Neural progenitor cell (in vitro differentiated cells): ENCODE measurements at regions not wholly inside any gene's neighbourhood (a gene's known extent, or its start where the extent isn't known, plus 50 kb on each side); places are given as distances from the start of the nearest gene placed in this dataset.

ENCODE experiments used
- DNase-seq: peaks from one replicate; pipeline ENCODE4 v3.0.0-alpha.2; 2016; ENCODE audit warnings: low spot score
- H2AFZ ChIP-seq: fragments of 200-600 bp; sonication (generic); replicated peaks from 2 replicates; pipeline ENCODE4 v1.6.1; 2016; ENCODE audit warnings: antibody characterized with exemption
- H3F3A ChIP-seq: fragments of 200-600 bp; sonication (generic); 2 replicates; pipeline ENCODE4 v1.6.1; 2016; ENCODE audit warnings: antibody characterized with exemption, low read depth
- H3K27ac ChIP-seq: fragments of 200-600 bp; sonication (generic); 2 replicates; pipeline ENCODE4 v1.5.1; 2016; ENCODE audit warnings: mild to moderate bottlenecking
- H3K27me3 ChIP-seq: fragments of 200-600 bp; sonication (generic); 2 replicates; pipeline ENCODE4 v1.6.1; 2016; ENCODE audit warnings: mild to moderate bottlenecking, moderate library complexity
- H3K36me3 ChIP-seq: fragments of 200-600 bp; sonication (generic); 2 replicates; pipeline ENCODE4 v1.5.1; 2016
- H3K4me1 ChIP-seq: fragments of 200-600 bp; sonication (generic); 2 replicates; pipeline ENCODE4 v1.6.1; 2016; ENCODE audit warnings: mixed run types
- H3K4me2 ChIP-seq: fragments of 200-600 bp; sonication (generic); 2 replicates; pipeline ENCODE4 v1.6.1; 2016
- H3K4me3 ChIP-seq: fragments of 200-600 bp; sonication (generic); 2 replicates; pipeline ENCODE4 v1.5.1; 2016
- H3K79me2 ChIP-seq: fragments of 200-600 bp; sonication (generic); 2 replicates; pipeline ENCODE4 v1.6.1; 2016; ENCODE audit warnings: low read depth
- H3K9ac ChIP-seq: fragments of 200-600 bp; sonication (generic); 2 replicates; pipeline ENCODE4 v1.6.1; 2016
- H3K9me3 ChIP-seq: fragments of 200-600 bp; sonication (generic); 2 replicates; pipeline ENCODE4 v1.5.1; 2016; ENCODE audit warnings: low read depth
- H4K20me1 ChIP-seq: fragments of 200-600 bp; sonication (generic); 2 replicates; pipeline ENCODE4 v1.6.1; 2016; ENCODE audit warnings: low read depth
- H3K27ac Mint-ChIP-seq: 3 replicates; pipeline ENCODE4 v1.8.0; 2021; ENCODE audit warnings: mixed read lengths
- H3K27me3 Mint-ChIP-seq: 2 replicates; pipeline ENCODE4 v1.8.0; 2022; ENCODE audit warnings: low read depth, mild to moderate bottlenecking, inconsistent platforms, moderate library complexity, mixed read lengths; ENCODE audit not compliant: insufficient read depth
- H3K36me3 Mint-ChIP-seq: 3 replicates; pipeline ENCODE4 v1.8.0; 2021; ENCODE audit warnings: mixed read lengths
- H3K4me1 Mint-ChIP-seq: 3 replicates; pipeline ENCODE4 v1.8.0; 2021; ENCODE audit warnings: mixed read lengths
- H3K4me3 Mint-ChIP-seq: 3 replicates; pipeline ENCODE4 v1.8.0; 2021; ENCODE audit warnings: mild to moderate bottlenecking, moderate library complexity, mixed read lengths
- H3K9me3 Mint-ChIP-seq: 3 replicates; pipeline ENCODE4 v1.8.0; 2020; ENCODE audit warnings: mixed read lengths
- CTCF ChIP-seq: fragments of 200-600 bp; sonication (generic); IDR thresholded peaks from 2 replicates; pipeline ENCODE4 v1.5.1; 2017; ENCODE audit warnings: antibody characterized with exemption, mild to moderate bottlenecking
- EZH2 ChIP-seq: fragments of 200-600 bp; sonication (generic); IDR thresholded peaks from 2 replicates; pipeline ENCODE4 v1.6.1; 2017; ENCODE audit warnings: antibody characterized with exemption, mild to moderate bottlenecking, moderate library complexity
- EZH2phosphoT487 ChIP-seq: fragments of 200-600 bp; sonication (generic); IDR thresholded peaks from 2 replicates; pipeline ENCODE4 v1.6.1; 2017; ENCODE audit warnings: antibody characterized with exemption

DNA sequence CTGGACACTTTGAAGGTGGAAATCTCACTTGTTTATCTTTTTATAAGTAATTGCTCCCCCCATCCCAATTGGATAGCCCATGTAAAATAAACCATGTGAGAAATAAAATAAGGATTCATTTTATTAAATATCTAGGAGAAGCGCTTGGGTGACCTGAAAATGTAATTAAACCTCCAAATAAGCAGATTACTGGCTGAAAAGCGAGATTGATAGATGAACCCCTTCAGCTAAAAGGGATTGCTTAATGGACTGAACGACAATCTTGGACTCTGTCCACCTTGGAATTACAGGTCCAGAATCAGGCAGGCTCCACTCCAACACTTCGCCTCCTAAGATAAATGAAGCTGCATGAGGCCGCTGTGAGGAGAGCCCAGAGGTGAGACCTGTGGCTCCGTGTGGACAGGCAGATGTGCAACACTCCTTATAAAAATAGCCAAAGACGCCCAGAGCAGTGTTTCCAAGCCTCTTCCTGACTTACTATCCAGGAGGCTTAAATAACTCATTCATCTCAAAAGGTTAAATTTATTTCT is 441.5 kb downstream of the MTX2 start:
- Mint-ChIP-seq H3K9me3 (no peaks in the 10 kb centered on the region), H3K4me1 (no peaks in the 10 kb centered on the region), H3K4me3 (no peak overlapping the region), H3K27ac (no peak overlapping the region), H3K36me3 (no peaks in the 10 kb centered on the region), H3K27me3 (no peaks in the 10 kb centered on the region)
- H4K20me1 ChIP-seq, result no peaks in the 10 kb centered on the region
- H3K27me3 ChIP-seq, result no peaks in the 10 kb centered on the region
- no peak overlapping the region for H3K9ac ChIP-seq
- no peaks in the 10 kb centered on the region for H3F3A ChIP-seq
- H3K9me3 ChIP-seq, result no peaks in the 10 kb centered on the region
- no peaks in the 10 kb centered on the region for H3K4me1 ChIP-seq
- H3K79me2 ChIP-seq, result no peaks in the 10 kb centered on the region
- H3K36me3 ChIP-seq, result no peaks in the 10 kb centered on the region
- H3K4me2 ChIP-seq, result no peak overlapping the region
- H2AFZ ChIP-seq, result no peak overlapping the region
- no peak overlapping the region for H3K4me3 ChIP-seq
- DNase-seq, result no peak
- TF ChIP-seq CTCF (no peak), EZH2phosphoT487 (no peak), EZH2 (no peak)
- H3K27ac ChIP-seq, result no peak overlapping the region

- Histone ChIP-seq H3K4me1 (no peaks in the 10 kb centered on the region), H3K27me3 (no peaks in the 10 kb centered on the region), H3K27ac (no peak overlapping the region), H3K9ac (no peak overlapping the region), H4K20me1 (no peaks in the 10 kb centered on the region), H3K4me3 (no peak overlapping the region), H3K4me2 (no peak overlapping the region), H3K79me2 (no peaks in the 10 kb centered on the region), H3K9me3 (no peaks in the 10 kb centered on the region), H3K36me3 (no peaks in the 10 kb centered on the region), H3F3A (no peaks in the 10 kb centered on the region), H2AFZ (no peak overlapping the region)
- Mint-ChIP-seq H3K4me1 (peaks cover 21% of the 10 kb centered on the region), H3K4me3 (no peak overlapping the region), H3K27ac (no peak overlapping the region), H3K9me3 (peaks cover 2% of the 10 kb centered on the region), H3K27me3 (peaks cover 7% of the 10 kb centered on the region), H3K36me3 (no peaks in the 10 kb centered on the region)
- no peak for TF ChIP-seq CTCF
- no peak for TF ChIP-seq EZH2
- DNase-seq, result no peak
Observed at GRCh38 chr2:176725873-176726645, 456.8 kb downstream of the MTX2 start.

DNA sequence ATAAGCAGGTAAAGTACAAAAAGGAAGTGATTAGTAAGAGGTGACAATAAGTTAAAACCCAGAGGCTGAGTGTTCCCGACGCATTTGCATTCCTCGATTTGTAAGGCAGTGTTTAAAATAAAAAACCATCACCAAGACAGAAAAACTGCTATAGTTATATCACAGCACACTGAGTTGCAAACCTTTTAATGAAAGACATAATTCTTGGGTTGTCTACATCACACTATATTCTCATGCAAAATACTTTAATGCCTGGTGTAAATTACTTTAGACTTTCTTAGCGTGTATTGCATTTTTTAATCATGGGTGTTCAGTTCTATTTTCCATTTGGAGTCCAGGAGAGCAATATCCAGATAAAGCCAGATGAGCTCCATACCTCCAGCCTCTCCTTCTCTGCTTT is 458.5 kb downstream of the MTX2 start:
- Mint-ChIP-seq H3K27me3 (peaks cover 2% of the 10 kb centered on the region), H3K36me3 (no peaks in the 10 kb centered on the region), H3K4me3 (no peak overlapping the region), H3K9me3 (no peaks in the 10 kb centered on the region), H3K27ac (no peak overlapping the region), H3K4me1 (peaks cover 13% of the 10 kb centered on the region)
- no peak for DNase-seq
- Histone ChIP-seq H3K79me2 (no peaks in the 10 kb centered on the region), H3K9me3 (no peaks in the 10 kb centered on the region), H3K4me3 (no peak overlapping the region), H3K27me3 (no peaks in the 10 kb centered on the region), H4K20me1 (no peaks in the 10 kb centered on the region), H3K9ac (no peak overlapping the region), H3K27ac (no peak overlapping the region), H3K4me2 (no peak overlapping the region), H3K4me1 (no peaks in the 10 kb centered on the region), H2AFZ (no peak overlapping the region), H3K36me3 (no peaks in the 10 kb centered on the region), H3F3A (no peaks in the 10 kb centered on the region)
- TF ChIP-seq EZH2phosphoT487, result no peak
- TF ChIP-seq EZH2, result no peak
- no peak for TF ChIP-seq CTCF
